ENCODE measurements at regions not wholly inside any gene's neighbourhood (a gene's known extent, or its start where the extent isn't known, plus 50 kb on each side); places are given as distances from the start of the nearest gene placed in this dataset.

- TF ChIP-seq CTCF (IDR thresholded peaks at IDR 0.05): no peak
Measured at GRCh38 chr3:6585360-6585759, 275.6 kb upstream of the GRM7 start.

DNA sequence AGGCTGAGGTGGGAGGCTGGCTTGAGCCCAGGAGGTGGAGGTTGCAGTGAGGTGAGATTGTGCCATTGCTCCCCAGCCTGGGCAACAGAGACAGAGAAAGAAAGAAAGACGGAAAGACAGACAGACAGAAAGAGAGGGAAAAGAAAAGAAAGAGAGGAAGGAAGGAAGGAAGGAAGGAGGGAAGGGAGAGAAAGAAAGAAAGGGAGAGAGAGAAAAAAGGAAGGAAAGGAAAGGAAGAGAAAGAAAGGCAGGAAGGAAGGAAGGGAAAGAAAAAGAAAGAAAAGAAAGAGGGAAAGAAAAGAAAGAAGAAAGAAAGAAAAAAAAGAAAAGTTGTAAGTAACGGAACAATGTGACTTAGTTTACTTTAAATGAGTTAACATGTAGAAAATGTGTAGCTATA is 260.7 kb upstream of the GRM7 start:
- TF ChIP-seq CTCF (IDR thresholded peaks at IDR 0.05): no peak

GRCh38 chr3:6601374-6601773 is 259.5 kb upstream of the GRM7 start:
- TF ChIP-seq CTCF (IDR thresholded peaks at IDR 0.05): no peak

DNA sequence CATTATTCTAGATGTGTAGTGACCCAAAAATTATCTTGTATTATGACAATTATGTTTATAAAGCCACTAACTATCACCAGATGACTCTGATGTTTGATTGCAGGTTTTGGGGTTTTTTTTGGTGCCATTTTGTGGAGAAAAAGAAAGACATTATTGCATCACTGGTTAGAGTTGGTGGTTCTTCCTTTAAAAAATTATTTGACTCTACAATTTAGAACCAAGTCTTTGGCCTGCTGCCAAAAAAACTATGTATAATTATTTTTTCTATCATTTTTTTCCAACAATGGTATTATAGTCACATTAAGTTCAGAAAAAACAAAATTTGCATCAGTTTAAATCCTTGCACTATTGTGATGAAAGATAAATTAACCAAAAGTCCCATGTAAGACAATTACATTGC is 258.6 kb upstream of the GRM7 start:
- TF ChIP-seq CTCF (IDR thresholded peaks at IDR 0.05): no peak

GRCh38 chr3:6605227-6605626 is 255.7 kb upstream of the GRM7 start:
- no peak for TF ChIP-seq CTCF (IDR thresholded peaks at IDR 0.05)

- TF ChIP-seq CTCF (IDR thresholded peaks at IDR 0.05): no peak
Measured at GRCh38 chr3:6608843-6609242, 252.1 kb upstream of the GRM7 start.

DNA sequence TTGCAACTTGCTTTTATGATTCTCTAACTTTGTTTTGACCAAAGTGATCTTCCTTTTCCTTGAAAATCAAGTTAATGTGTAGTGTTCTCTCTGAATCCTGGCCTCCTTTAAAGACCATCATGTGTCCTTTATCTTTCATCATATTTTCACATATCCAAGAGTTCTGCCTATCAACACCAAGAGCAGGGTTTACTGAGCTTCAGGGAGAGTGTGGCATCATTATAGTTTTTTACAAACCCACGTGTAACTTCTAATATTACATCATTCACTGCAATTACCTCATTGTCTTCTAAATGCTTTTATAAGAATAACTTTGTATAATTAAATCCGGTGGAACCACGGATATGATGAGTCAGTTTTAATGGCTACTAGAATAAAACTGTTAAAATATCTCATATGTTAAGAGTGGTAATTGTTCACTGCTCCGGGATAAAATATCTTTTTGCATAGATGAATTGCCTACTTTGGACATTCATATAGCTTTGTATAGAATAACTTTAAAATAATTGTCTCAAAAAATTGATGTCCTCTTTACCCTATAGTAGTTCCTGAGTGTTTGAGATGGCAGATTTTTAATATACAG is 248.8 kb upstream of the GRM7 start:
- no peak for TF ChIP-seq CTCF (IDR thresholded peaks at IDR 0.05)

DNA sequence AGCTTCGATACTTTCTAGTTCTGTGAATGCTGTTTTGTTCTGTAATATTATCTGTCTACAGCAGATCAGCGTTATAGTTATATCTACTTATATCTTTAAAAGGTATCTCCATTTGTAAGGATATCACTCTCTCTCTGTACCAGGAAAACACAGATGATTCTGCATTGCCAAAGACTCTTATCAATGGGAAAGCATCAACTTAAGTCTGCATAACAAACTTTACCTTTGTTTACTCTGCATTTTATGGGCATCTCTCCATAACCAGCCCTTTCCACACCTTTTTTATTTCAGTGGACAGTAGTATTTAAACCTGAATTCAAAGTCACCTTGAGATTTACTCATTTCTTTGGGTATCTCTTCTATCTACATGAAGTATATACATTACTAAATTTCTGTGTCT is 238.7 kb upstream of the GRM7 start:
- no peak for TF ChIP-seq CTCF (IDR thresholded peaks at IDR 0.05)
